HFFc6 (cell line): ENCODE measurements at regions not wholly inside any gene's neighbourhood (a gene's known extent, or its start where the extent isn't known, plus 50 kb on each side); places are given as distances from the start of the nearest gene placed in this dataset.

Source experiments
- DNase-seq: peaks from one replicate; pipeline ENCODE4 v3.0.0-alpha.2; 2018
- H3K27ac Mint-ChIP-seq: 2 replicates; pipeline ENCODE4 v1.8.0; 2020; ENCODE audit warnings: mild to moderate bottlenecking, mixed read lengths
- H3K27me3 Mint-ChIP-seq: 2 replicates; pipeline ENCODE4 v1.8.0; 2021; ENCODE audit warnings: mild to moderate bottlenecking, moderate library complexity, mixed read lengths; ENCODE audit not compliant: insufficient read depth
- H3K36me3 Mint-ChIP-seq: 2 replicates; pipeline ENCODE4 v1.8.0; 2021; ENCODE audit warnings: low read depth, mixed read lengths
- H3K4me1 Mint-ChIP-seq: 2 replicates; pipeline ENCODE4 v1.8.0; 2020; ENCODE audit warnings: low read depth, mixed read lengths
- H3K4me3 Mint-ChIP-seq: 2 replicates; pipeline ENCODE4 v1.8.0; 2020; ENCODE audit warnings: mild to moderate bottlenecking, moderate library complexity, mixed read lengths
- H3K9me3 Mint-ChIP-seq: 2 replicates; pipeline ENCODE4 v1.8.0; 2020; ENCODE audit warnings: mild to moderate bottlenecking, mixed read lengths
- TF ChIP-seq, protein P1 (sequence below): fragments of 200-600 bp; sonication (generic); IDR thresholded peaks from 2 replicates; pipeline ENCODE4 v1.5.0; 2021; ENCODE audit warnings: antibody characterized with exemption, mild to moderate bottlenecking

GRCh38 chr13:97534540-97534939 lies 100.6 kb downstream of the RAP2A start:
- no peak overlapping the region for H3K27ac Mint-ChIP-seq
- no peak overlapping the region for H3K4me3 Mint-ChIP-seq
- TF ChIP-seq, protein P1, sequence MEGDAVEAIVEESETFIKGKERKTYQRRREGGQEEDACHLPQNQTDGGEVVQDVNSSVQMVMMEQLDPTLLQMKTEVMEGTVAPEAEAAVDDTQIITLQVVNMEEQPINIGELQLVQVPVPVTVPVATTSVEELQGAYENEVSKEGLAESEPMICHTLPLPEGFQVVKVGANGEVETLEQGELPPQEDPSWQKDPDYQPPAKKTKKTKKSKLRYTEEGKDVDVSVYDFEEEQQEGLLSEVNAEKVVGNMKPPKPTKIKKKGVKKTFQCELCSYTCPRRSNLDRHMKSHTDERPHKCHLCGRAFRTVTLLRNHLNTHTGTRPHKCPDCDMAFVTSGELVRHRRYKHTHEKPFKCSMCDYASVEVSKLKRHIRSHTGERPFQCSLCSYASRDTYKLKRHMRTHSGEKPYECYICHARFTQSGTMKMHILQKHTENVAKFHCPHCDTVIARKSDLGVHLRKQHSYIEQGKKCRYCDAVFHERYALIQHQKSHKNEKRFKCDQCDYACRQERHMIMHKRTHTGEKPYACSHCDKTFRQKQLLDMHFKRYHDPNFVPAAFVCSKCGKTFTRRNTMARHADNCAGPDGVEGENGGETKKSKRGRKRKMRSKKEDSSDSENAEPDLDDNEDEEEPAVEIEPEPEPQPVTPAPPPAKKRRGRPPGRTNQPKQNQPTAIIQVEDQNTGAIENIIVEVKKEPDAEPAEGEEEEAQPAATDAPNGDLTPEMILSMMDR, result no peak
- no peak for DNase-seq
- H3K27me3 Mint-ChIP-seq, result peaks cover 2% of the 10 kb centered on the region; the same call in 1 of the 2 replicates
- H3K36me3 Mint-ChIP-seq, result no peaks in the 10 kb centered on the region
- no peaks in the 10 kb centered on the region for H3K9me3 Mint-ChIP-seq
- H3K4me1 Mint-ChIP-seq, result no peaks in the 10 kb centered on the region; the same call in 1 of the 2 replicates

DNA sequence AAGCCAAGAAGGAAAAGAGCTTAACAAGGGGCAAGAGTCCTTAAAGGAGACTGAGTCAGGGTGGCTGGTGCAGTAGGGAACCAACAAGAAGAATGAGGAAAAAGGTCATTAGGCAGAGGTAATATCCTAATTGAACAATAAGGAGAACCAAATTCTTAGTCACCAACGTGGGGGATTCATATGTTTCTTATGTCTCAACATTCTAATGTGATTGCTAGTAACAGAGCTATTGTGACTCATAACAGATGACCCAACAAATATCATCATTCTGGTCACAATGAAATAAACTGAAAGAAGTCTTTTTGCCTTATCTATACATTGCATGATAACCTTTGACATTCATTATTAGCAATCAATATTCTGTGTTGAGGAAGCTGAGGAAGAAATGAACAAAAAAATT lies 101.6 kb downstream of the RAP2A start:
- Mint-ChIP-seq H3K27me3 (peaks cover 2% of the 10 kb centered on the region; the same call in 1 of the 2 replicates), H3K4me3 (no peak overlapping the region), H3K36me3 (no peaks in the 10 kb centered on the region), H3K4me1 (no peaks in the 10 kb centered on the region; the same call in 1 of the 2 replicates), H3K9me3 (no peaks in the 10 kb centered on the region), H3K27ac (no peak overlapping the region)
- TF ChIP-seq, protein P1, result no peak
- DNase-seq, result no peak

GRCh38 chr13:97537110-97537509 lies 103.1 kb downstream of the RAP2A start:
- no peak for DNase-seq
- Mint-ChIP-seq H3K27ac (no peak overlapping the region), H3K36me3 (no peaks in the 10 kb centered on the region), H3K4me3 (no peak overlapping the region), H3K4me1 (no peaks in the 10 kb centered on the region; the same call in 1 of the 2 replicates), H3K27me3 (peaks cover 2% of the 10 kb centered on the region; the same call in 1 of the 2 replicates), H3K9me3 (no peaks in the 10 kb centered on the region)
- TF ChIP-seq, protein P1, result no peak

- Mint-ChIP-seq H3K27me3 (peaks cover 2% of the 10 kb centered on the region; the same call in 1 of the 2 replicates), H3K4me1 (no peaks in the 10 kb centered on the region; the same call in 1 of the 2 replicates), H3K9me3 (no peaks in the 10 kb centered on the region), H3K4me3 (no peak overlapping the region), H3K36me3 (no peaks in the 10 kb centered on the region), H3K27ac (no peak overlapping the region)
- no peak for DNase-seq
- TF ChIP-seq, protein P1, result no peak
Observed at GRCh38 chr13:97538203-97538602, 104.2 kb downstream of the RAP2A start.

GRCh38 chr13:97539651-97540610 lies 106.0 kb downstream of the RAP2A start:
- TF ChIP-seq, protein P1, result no peak
- no peaks in the 10 kb centered on the region for H3K9me3 Mint-ChIP-seq
- H3K4me3 Mint-ChIP-seq, result no peak overlapping the region
- no peaks in the 10 kb centered on the region for H3K36me3 Mint-ChIP-seq
- H3K27ac Mint-ChIP-seq, result no peak overlapping the region
- H3K4me1 Mint-ChIP-seq, result no peaks in the 10 kb centered on the region; the same call in 1 of the 2 replicates
- no peak for DNase-seq
- peaks cover 2% of the 10 kb centered on the region; the same call in 1 of the 2 replicates for H3K27me3 Mint-ChIP-seq
